CD14-positive monocyte (primary cell): ENCODE measurements at regions not wholly inside any gene's neighbourhood (a gene's known extent, or its start where the extent isn't known, plus 50 kb on each side); places are given as distances from the start of the nearest gene placed in this dataset.

Experiments used
- DNase-seq, 3 donors: peaks; one replicate each; pipeline ENCODE4 v3.0.0-alpha.2; 2011 to 2022
- H2AFZ ChIP-seq: 2 replicates; pipeline ENCODE4 v1.6.0; 2012; ENCODE audit warnings: mild to moderate bottlenecking, low read depth, low read length, inconsistent platforms; ENCODE audit not compliant: insufficient read depth, poor library complexity, severe bottlenecking
- H3K27ac ChIP-seq, 2 donors: 1 replicate in 1 of 2; 2 replicates in 1 of 2; pipeline ENCODE4 v1.5.1; 2012 to 2013; ENCODE audit warnings: low read length in 2 of 2, control low read depth in 1 of 2, inconsistent platforms in 1 of 2, low read depth in 1 of 2, mild to moderate bottlenecking in 1 of 2
- H3K27me3 ChIP-seq, 2 donors: one replicate each; pipeline versions ENCODE4 v1.6.0 to v1.6.1; 2011 to 2013; ENCODE audit warnings: low read length in 2 of 2; ENCODE audit not compliant: control insufficient read depth in 2 of 2, insufficient read depth in 2 of 2
- H3K36me3 ChIP-seq, 2 donors: replicated peaks in 1 of 2; 1 replicate in 1 of 2; 2 replicates in 1 of 2; pipeline versions ENCODE4 v1.5.1 to v1.6.1; 2012 to 2013; ENCODE audit warnings: low read length in 2 of 2, control low read depth in 1 of 2, inconsistent platforms in 1 of 2, mild to moderate bottlenecking in 1 of 2; ENCODE audit not compliant: insufficient read depth in 2 of 2, control insufficient read depth in 1 of 2
- H3K4me1 ChIP-seq, 2 donors: 1 replicate in 1 of 2; 2 replicates in 1 of 2; pipeline versions ENCODE4 v1.5.1 to v1.6.1; 2012 to 2013; ENCODE audit warnings: low read length in 2 of 2, control low read depth in 1 of 2, inconsistent platforms in 1 of 2, mild to moderate bottlenecking in 1 of 2, moderate library complexity in 1 of 2; ENCODE audit not compliant: insufficient read depth in 2 of 2, control insufficient read depth in 1 of 2
- H3K4me2 ChIP-seq: replicated peaks from 2 replicates; pipeline ENCODE3; 2012; ENCODE audit warnings: low read length, moderate library complexity, mild to moderate bottlenecking; ENCODE audit not compliant: poor library complexity, severe bottlenecking; ENCODE audit errors: extremely low read depth
- H3K4me3 ChIP-seq, 3 experiments: fragments of 200-600 bp in 1 of 3; sonication (generic) in 1 of 3; replicated peaks in 1 of 3; 1 replicate in 2 of 3; 2 replicates in 1 of 3; pipeline ENCODE4 v1.5.1; 2011 to 2013; ENCODE audit warnings: low read length in 3 of 3, mild to moderate bottlenecking in 3 of 3, control low read depth in 2 of 3, low read depth in 2 of 3, inconsistent platforms in 1 of 3, moderate library complexity in 1 of 3
- H3K79me2 ChIP-seq: 2 replicates; pipeline ENCODE4 v1.6.0; 2012; ENCODE audit warnings: mild to moderate bottlenecking, control low read depth, inconsistent platforms, low read length, moderate library complexity; ENCODE audit not compliant: insufficient read depth
- H3K9ac ChIP-seq: 2 replicates; pipeline ENCODE4 v1.6.0; 2017; ENCODE audit warnings: low read length, mild to moderate bottlenecking; ENCODE audit not compliant: insufficient read depth, poor library complexity, severe bottlenecking
- H3K9me3 ChIP-seq, 2 donors: replicated peaks in 1 of 2; 1 replicate in 1 of 2; 2 replicates in 1 of 2; pipeline versions ENCODE4 v1.5.1 to v1.6.1; 2012 to 2013; ENCODE audit warnings: low read length in 2 of 2, control low read depth in 1 of 2; ENCODE audit not compliant: control insufficient read depth in 1 of 2, insufficient read depth in 1 of 2
- H4K20me1 ChIP-seq: 2 replicates; pipeline ENCODE4 v1.6.0; 2012; ENCODE audit warnings: mild to moderate bottlenecking, low read length, control low read depth, moderate library complexity; ENCODE audit not compliant: insufficient read depth
- H3K27ac Mint-ChIP-seq, 7 donors: one replicate each; pipeline ENCODE4 v1.8.0; 2020; ENCODE audit warnings: mild to moderate bottlenecking in 7 of 7, mixed read lengths in 7 of 7, moderate library complexity in 6 of 7, inconsistent platforms in 2 of 7
- H3K27me3 Mint-ChIP-seq, 3 donors: one replicate each; pipeline ENCODE4 v1.8.0; 2021 to 2022; ENCODE audit warnings: low read depth in 3 of 3, mild to moderate bottlenecking in 3 of 3, mixed read lengths in 3 of 3, moderate library complexity in 3 of 3, inconsistent platforms in 1 of 3
- H3K36me3 Mint-ChIP-seq, 2 donors: one replicate each; pipeline ENCODE4 v1.8.0; 2020; ENCODE audit warnings: mixed read lengths in 2 of 2, inconsistent platforms in 1 of 2, mild to moderate bottlenecking in 1 of 2
- H3K4me1 Mint-ChIP-seq: one replicate; pipeline ENCODE4 v1.8.0; 2020; ENCODE audit warnings: mild to moderate bottlenecking, mixed read lengths
- H3K4me3 Mint-ChIP-seq, 2 donors: one replicate each; pipeline ENCODE4 v1.8.0; 2020; ENCODE audit warnings: mild to moderate bottlenecking in 2 of 2, mixed read lengths in 2 of 2, moderate library complexity in 1 of 2
- H3K9me3 Mint-ChIP-seq, 7 donors: one replicate each; pipeline ENCODE4 v1.8.0; 2020 to 2022; ENCODE audit warnings: mixed read lengths in 7 of 7, mild to moderate bottlenecking in 6 of 7, moderate library complexity in 6 of 7, inconsistent platforms in 2 of 7
- CTCF ChIP-seq: fragments of 200-600 bp; IDR thresholded peaks from one replicate; pipeline ENCODE4 v1.8.0; 2022; ENCODE audit warnings: antibody characterized with exemption, mild to moderate bottlenecking
- whole genome bisulfite sequencing: methylation state at CpG from one replicate; pipeline ENCODE4 v1.1.5; 2013; ENCODE audit warnings: missing lambda C conversion rate; ENCODE audit not compliant: insufficient coverage; 5-methylcytosine and 5-hydroxymethylcytosine counted together
- intact Hi-C, 2 donors: fragments of 100-400 bp; cut with micrococcal nuclease; formaldehyde crosslinking; loops; one replicate each; pipeline versions ENCODE4 v1.15.0 to v1.15.1; 2023

- Histone ChIP-seq H3K9ac (no peak overlapping the region), H3K27me3 (no peaks in the 10 kb centered on the region), H4K20me1 (no peaks in the 10 kb centered on the region), H3K4me2 (no peak overlapping the region), H3K27ac (no peak overlapping the region), H3K4me1 (peaks cover 8 to 13% of the 10 kb centered on the region in 2 donors), H2AFZ (no peak overlapping the region), H3K4me3 (no peak overlapping the region), H3K36me3 (no peaks in the 10 kb centered on the region), H3K79me2 (no peaks in the 10 kb centered on the region), H3K9me3 (peaks cover 0 to 3% of the 10 kb centered on the region in 2 donors)
- TF ChIP-seq CTCF = no peak
- H3K36me3 Mint-ChIP-seq = no peaks in the 10 kb centered on the region
- H3K27ac Mint-ChIP-seq = peak overlapping the region in 1 of 7 donors; percentile 32
- peaks cover 23% of the 10 kb centered on the region for H3K4me1 Mint-ChIP-seq
- peaks cover 0 to under 1% (median 0%) of the 10 kb centered on the region in 7 donors for H3K9me3 Mint-ChIP-seq
- no CpG with 5 or more reads among the region's 1 CpG for WGBS
- intact Hi-C loops = no loop called here
- H3K27me3 Mint-ChIP-seq = peaks cover 0 to 2% (median 0%) of the 10 kb centered on the region in 3 donors
- DNase-seq = no peak
- no peak overlapping the region for H3K4me3 Mint-ChIP-seq
Measured at GRCh38 chr2:134104754-134105153, 149.1 kb upstream of the MGAT5 start.

- intact Hi-C loops = no loop called here
- Histone ChIP-seq H3K27me3 (no peaks in the 10 kb centered on the region), H3K9ac (no peak overlapping the region), H3K36me3 (no peaks in the 10 kb centered on the region), H3K4me1 (peaks cover 8 to 13% of the 10 kb centered on the region in 2 donors), H2AFZ (peak overlapping the region; percentile 52), H3K9me3 (peaks cover 6 to 12% of the 10 kb centered on the region in 2 donors), H3K79me2 (no peaks in the 10 kb centered on the region), H3K27ac (no peak overlapping the region), H3K4me3 (no peak overlapping the region), H3K4me2 (no peak overlapping the region), H4K20me1 (no peaks in the 10 kb centered on the region)
- DNase-seq = no peak
- no peak for TF ChIP-seq CTCF
- no peak overlapping the region for H3K4me3 Mint-ChIP-seq
- H3K4me1 Mint-ChIP-seq = peaks cover 23% of the 10 kb centered on the region
- peak overlapping the region in 2 of 7 donors; percentile 9 to 75 for H3K27ac Mint-ChIP-seq
- H3K9me3 Mint-ChIP-seq = peaks cover 0 to 10% (median 5%) of the 10 kb centered on the region in 7 donors
- WGBS = no CpG with 5 or more reads among the region's 3 CpGs
- H3K36me3 Mint-ChIP-seq = no peaks in the 10 kb centered on the region
- H3K27me3 Mint-ChIP-seq = peaks cover 0 to 2% (median 0%) of the 10 kb centered on the region in 3 donors
Measured at GRCh38 chr2:134107402-134107801, 146.5 kb upstream of the MGAT5 start.
